HG02759 (cell line): ENCODE measurements at regions not wholly inside any gene's neighbourhood (a gene's known extent, or its start where the extent isn't known, plus 50 kb on each side); places are given as distances from the start of the nearest gene placed in this dataset.

Experiments used
- ATAC-seq: cut with Tn5 transposase; IDR thresholded peaks from one replicate; pipeline ENCODE4 v1.9.1; 2021; ENCODE audit warnings: mild to moderate bottlenecking, moderate library complexity; ENCODE audit not compliant: unreplicated experiment

GRCh38 chr12:118689793-118690192 lies 291.5 kb upstream of the SRRM4 start:
- ATAC-seq: peak; percentile 80

- no peak for ATAC-seq
These were observed 290.8 kb upstream of the SRRM4 start for GRCh38 chr12:118690506-118690905.

GRCh38 chr12:118694128-118694775 lies 287.1 kb upstream of the SRRM4 start:
- no peak for ATAC-seq

- ATAC-seq: no peak
These were observed 276.7 kb upstream of the SRRM4 start for GRCh38 chr12:118704527-118705241.

GRCh38 chr12:118706437-118706836 lies 274.9 kb upstream of the SRRM4 start:
- ATAC-seq: no peak

- ATAC-seq: no peak
These were observed 271.4 kb upstream of the SRRM4 start for GRCh38 chr12:118709946-118710345.

GRCh38 chr12:118711185-118711584 lies 270.2 kb upstream of the SRRM4 start:
- ATAC-seq: no peak

GRCh38 chr12:118714051-118714460 lies 267.3 kb upstream of the SRRM4 start:
- no peak for ATAC-seq

- ATAC-seq: no peak
These were observed 266.8 kb upstream of the SRRM4 start for GRCh38 chr12:118714500-118714899.

- ATAC-seq: no peak
These were observed 265.7 kb upstream of the SRRM4 start for GRCh38 chr12:118715647-118716046.

GRCh38 chr12:118727196-118727978 lies 254.0 kb upstream of the SRRM4 start:
- ATAC-seq: no peak

GRCh38 chr12:118727979-118728366 lies 253.4 kb upstream of the SRRM4 start:
- ATAC-seq: no peak

- no peak for ATAC-seq
These were observed 247.1 kb upstream of the SRRM4 start for GRCh38 chr12:118734266-118734665.

- ATAC-seq: no peak
These were observed 243.3 kb upstream of the SRRM4 start for GRCh38 chr12:118737985-118738540.

- ATAC-seq: no peak
These were observed 240.1 kb upstream of the SRRM4 start for GRCh38 chr12:118741194-118741593.

- no peak for ATAC-seq
These were observed 238.9 kb upstream of the SRRM4 start for GRCh38 chr12:118742431-118742830.

- ATAC-seq: no peak
These were observed 237.2 kb upstream of the SRRM4 start for GRCh38 chr12:118743896-118744700.

- no peak for ATAC-seq
These were observed 235.2 kb upstream of the SRRM4 start for GRCh38 chr12:118746176-118746575.

- ATAC-seq: no peak
These were observed 234.4 kb upstream of the SRRM4 start for GRCh38 chr12:118746960-118747359.

GRCh38 chr12:118747771-118748170 lies 233.6 kb upstream of the SRRM4 start:
- ATAC-seq: no peak
